Activated naive CD8-positive, alpha-beta T cell treated with anti-CD3 and anti-CD28 coated beads, Interleukin-2, amount 50 U/mL, for 16 hours (primary cell): ENCODE measurements at regions not wholly inside any gene's neighbourhood (a gene's known extent, or its start where the extent isn't known, plus 50 kb on each side); places are given as distances from the start of the nearest gene placed in this dataset.
"Not testable (repeated sequence)": the region's sequence is repeated elsewhere in the genome, so short reads cannot be mapped to it uniquely, and the experiment has no call there.

Source experiments
- DNase-seq: peaks from one replicate; pipeline ENCODE4 v3.0.0-alpha.2; 2020; ENCODE audit warnings: low read depth, low spot score

GRCh38 chr3:158026236-158026635, 80.0 kb downstream of the SHOX2 start:
- no peak for DNase-seq

DNA sequence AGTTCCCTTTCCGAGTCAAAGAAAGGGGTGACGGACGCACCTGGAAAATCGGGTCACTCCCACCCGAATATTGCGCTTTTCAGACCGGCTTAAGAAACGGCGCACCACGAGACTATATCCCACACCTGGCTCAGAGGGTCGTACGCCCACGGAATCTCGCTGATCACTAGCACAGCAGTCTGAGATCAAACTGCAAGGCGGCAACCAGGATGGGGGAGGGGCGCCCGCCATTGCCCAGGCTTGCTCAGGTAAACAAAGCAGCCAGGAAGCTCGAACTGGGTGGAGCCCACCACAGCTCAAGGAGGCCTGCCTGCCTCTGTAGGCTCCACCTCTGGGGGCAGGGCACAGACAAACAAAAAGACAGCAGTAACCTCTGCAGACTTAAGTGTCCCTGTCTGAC, 86.3 kb downstream of the SHOX2 start:
- not testable (repeated sequence) for DNase-seq

- DNase-seq = no peak
Observed at GRCh38 chr3:158018462-158018861, 87.8 kb downstream of the SHOX2 start.

- no peak for DNase-seq
Observed at GRCh38 chr3:158012901-158013300, 93.3 kb downstream of the SHOX2 start.

GRCh38 chr3:158005391-158006100, 100.7 kb downstream of the SHOX2 start:
- no peak for DNase-seq

- no peak for DNase-seq
Observed at GRCh38 chr3:157999246-157999645, 107.0 kb downstream of the SHOX2 start.

DNA sequence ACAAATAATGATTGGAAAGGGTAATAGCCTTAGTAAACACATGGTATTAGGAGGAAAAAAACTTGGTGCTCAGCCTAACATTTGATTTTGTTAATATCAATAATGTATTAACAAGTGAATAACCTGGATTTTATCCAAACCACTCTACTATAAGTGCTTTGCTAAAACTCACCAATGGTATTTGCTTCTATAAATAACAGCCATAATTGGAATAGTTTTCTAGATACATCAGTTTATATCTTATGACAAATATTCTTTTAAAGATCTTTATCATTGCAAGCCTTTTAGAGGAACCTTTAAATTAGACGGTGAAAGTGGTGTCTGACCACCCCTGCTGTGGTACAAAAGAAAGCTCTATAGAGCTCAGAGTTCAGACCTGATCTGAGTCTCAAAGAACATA, 123.9 kb downstream of the SHOX2 start:
- no peak for DNase-seq

GRCh38 chr3:157981819-157982218, 124.4 kb downstream of the SHOX2 start:
- DNase-seq = no peak

- no peak for DNase-seq
Observed at GRCh38 chr3:157979022-157979421, 127.2 kb downstream of the SHOX2 start.

DNA sequence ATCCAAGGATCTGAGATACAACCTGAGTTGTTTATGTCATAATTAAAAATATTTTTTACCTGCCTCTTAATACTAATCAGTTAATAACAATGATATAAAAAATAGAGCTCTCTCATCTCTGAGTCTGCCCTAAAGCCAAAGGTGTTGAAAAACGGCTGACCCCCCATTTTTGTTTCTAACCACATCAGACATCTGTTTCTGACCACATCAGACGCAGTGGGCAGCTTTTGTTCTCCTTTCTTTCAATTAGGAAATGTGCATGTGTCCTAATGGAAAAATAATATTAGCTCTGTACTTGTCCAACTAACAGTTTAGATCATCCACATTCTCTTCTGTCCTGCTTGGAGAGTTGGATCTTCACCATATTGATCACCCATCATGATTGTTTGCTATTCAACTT, 144.6 kb downstream of the SHOX2 start:
- no peak for DNase-seq

DNA sequence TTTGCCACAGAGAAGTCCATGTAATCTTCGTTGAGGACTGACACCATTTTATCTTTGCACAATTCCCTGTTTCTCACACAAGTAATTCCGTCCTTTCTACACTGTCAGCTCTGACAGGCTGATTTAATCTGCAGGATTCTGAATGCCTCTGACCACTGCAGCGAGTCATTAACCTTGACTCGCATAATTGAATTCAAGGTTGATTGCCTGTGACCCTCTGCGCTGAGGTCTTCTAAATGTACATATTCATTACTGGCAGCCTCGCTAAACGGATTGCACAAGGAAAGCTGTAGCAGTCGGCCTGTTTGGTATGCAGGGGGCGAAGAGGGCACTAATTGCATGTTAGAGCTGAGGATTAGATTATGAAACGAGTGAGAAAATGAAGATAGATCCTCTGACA, 147.8 kb downstream of the SHOX2 start:
- no peak for DNase-seq

DNA sequence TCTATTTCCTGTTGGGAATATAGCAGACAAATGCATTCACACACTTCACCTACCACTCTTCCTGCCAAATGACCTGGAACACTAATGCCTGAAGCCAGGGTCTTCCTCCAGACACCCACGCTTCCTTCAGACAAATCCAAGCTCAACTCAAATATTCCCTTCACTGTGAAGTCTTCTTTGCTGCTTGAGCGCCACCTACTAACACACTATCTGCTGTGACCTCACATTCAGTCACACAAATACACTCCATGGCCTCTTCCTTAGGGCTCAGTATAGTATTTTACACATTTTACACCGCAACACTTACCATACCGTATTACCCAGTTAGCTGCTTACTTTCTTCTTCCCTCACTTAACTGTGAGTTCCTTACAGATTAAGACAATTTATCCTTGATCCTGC, 149.4 kb downstream of the SHOX2 start:
- no peak for DNase-seq

- DNase-seq = no peak
Observed at GRCh38 chr3:157956176-157956575, 150.0 kb downstream of the SHOX2 start.

DNA sequence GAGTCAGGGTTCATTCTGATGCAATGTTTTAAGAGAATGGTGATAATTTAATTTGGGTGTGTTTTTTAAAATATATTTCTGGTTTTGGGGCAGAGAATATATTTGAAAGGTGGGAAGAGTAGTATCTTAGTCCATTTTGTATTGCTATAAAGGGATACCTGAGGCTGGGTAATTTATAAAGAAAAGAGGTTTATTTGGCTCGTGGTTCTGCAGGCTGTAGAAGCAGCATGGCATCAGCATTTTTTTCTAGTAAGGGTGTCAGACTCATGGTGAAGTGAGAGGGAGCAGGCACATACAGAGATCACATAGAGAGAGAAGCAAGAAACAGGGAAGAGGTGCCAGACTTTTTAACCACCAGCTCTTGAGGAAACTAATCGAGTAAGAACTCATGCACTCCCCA, 152.7 kb downstream of the SHOX2 start:
- no peak for DNase-seq

DNA sequence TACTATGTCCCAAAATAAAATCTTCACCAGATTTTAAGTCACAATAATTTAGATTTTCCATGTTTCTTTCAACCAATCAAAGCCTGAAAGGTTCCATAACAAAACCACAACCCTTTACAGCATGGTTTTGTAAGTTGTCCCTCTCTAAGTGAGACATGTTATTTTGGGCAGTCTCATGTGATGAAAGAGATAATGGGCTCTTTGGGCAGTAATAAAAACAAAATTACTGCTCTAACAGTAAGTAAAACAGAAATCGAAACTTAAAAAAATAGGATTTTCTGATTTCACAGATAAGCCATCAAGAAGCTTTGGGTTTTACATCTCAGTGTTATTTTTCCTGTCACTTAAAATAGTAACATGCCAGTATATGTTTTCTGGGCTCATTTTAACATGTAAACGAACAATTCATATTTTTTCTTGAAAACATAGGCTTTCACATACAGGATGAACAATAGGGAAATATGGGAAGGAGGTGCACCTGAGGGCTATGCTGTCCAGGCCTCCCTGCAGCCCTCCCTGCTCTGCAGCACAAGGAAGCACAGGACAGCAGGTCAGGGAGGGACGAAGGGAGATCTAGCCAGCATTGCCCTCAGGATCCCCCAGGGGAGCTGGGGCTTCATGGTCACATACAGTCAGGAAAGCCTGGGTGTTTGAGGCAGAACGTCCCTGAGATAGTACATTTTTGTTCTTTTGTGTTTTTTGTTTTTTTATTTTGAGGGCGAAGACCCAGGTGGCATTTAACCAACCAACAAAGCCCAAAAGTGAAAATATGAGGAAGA, 157.4 kb downstream of the SHOX2 start:
- DNase-seq = no peak

- no peak for DNase-seq
Observed at GRCh38 chr3:157939166-157939565, 167.1 kb downstream of the SHOX2 start.

- no peak for DNase-seq
Observed at GRCh38 chr3:157938154-157938779, 168.0 kb downstream of the SHOX2 start.

DNA sequence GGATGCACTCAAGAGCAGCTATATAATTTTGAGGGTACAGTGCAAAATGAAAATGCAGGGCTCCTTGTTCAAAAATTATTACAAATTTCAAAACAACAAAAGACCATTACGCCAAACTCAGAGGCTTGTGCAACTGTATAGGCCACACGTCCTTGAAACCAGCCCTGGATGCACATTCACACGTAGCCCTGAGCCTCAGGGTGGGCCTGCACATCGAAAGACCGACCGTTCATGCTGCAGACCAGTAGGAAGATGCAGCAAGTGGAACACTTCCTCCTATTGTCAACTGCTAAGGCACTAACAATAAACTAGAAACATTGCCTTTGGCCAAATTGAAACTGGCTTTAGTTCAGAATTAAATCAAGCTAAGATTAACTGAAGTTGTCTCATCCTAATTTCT, 174.7 kb downstream of the SHOX2 start:
- DNase-seq = no peak

- no peak for DNase-seq
Observed at GRCh38 chr3:157930000-157930780, 176.0 kb downstream of the SHOX2 start.

DNA sequence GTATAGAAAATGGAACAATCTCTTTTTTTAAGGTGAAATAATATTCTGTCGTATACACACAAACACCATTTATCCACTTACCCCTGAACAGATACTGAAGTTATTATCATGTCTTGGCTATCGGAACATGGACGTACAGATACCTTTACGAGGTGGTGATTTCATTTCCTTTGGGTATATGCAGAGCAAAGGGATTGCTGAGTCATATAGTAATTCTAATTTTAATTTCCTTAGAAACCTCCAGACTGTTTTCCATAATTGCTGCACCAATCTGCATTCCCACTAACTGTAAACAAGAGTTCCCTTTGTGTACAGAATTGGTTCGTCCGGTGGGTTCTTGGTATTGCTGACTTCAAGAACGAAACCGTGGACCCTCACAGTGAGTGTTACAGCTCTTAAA, 179.4 kb downstream of the SHOX2 start:
- DNase-seq = no peak

DNA sequence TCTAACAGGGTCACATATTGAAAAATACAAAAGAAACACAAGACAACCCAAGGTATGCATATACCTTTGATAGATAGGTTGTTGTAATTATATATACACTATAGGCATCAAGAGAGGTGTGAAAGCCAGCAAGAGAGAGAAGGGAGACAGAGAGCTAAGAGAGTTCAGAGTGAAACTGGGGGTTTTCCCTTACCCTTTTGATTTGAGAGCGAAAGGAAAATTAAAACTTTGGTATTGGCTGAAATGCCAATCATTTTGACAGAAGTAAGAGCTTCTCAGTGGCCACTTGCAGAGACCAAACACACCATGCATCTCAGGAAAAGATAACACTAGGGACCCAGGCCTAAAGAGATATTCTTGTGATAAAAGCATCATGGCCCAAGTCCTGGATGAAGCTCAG, 183.6 kb downstream of the SHOX2 start:
- DNase-seq = no peak

DNA sequence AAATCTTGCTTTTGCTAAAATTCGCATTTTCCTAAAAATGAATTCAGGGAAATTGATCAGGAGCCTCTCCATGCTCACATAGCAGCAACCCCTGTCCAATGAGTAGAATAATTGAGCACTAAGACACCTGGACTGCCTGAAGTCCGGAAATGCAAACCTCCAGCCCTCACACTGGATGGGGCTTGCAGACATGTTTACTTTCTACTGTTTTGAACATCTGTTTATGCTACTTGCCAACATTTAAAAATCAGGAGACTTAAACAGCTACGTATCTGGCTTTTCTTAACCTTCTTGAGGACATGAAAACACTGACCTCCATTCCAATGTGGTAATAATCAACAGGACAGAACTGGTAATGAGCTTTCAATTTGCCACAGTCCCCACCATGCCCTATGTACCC, 184.4 kb downstream of the SHOX2 start:
- no peak for DNase-seq
